ENCODE measurements at regions not wholly inside any gene's neighbourhood (a gene's known extent, or its start where the extent isn't known, plus 50 kb on each side); places are given as distances from the start of the nearest gene placed in this dataset.

DNA sequence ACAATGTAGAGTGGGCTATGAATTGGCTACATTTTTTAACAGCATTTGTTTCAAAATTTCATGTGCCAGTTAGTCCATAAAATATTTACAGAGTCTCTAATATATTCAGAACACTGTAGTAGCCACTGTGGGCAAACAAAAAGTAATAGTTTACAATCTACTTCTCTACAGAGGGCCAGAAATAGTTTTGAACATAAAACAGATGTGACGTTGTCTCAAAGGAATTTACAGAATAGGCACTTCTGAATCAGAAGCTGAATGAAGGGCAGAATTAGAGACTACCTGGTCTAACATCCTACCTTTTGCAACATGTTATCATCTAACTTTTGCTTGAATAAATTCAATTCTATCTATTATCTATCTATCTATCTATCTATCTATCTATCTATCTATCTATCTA, 811.9 kb upstream of the EPHA5 start:
- TF ChIP-seq SIN3A (IDR thresholded peaks at IDR 0.05; ENCODE audit: borderline replicate concordance, insufficient read depth, low read depth, low read length), result no peak
- TF ChIP-seq, protein P1, sequence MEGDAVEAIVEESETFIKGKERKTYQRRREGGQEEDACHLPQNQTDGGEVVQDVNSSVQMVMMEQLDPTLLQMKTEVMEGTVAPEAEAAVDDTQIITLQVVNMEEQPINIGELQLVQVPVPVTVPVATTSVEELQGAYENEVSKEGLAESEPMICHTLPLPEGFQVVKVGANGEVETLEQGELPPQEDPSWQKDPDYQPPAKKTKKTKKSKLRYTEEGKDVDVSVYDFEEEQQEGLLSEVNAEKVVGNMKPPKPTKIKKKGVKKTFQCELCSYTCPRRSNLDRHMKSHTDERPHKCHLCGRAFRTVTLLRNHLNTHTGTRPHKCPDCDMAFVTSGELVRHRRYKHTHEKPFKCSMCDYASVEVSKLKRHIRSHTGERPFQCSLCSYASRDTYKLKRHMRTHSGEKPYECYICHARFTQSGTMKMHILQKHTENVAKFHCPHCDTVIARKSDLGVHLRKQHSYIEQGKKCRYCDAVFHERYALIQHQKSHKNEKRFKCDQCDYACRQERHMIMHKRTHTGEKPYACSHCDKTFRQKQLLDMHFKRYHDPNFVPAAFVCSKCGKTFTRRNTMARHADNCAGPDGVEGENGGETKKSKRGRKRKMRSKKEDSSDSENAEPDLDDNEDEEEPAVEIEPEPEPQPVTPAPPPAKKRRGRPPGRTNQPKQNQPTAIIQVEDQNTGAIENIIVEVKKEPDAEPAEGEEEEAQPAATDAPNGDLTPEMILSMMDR (IDR thresholded peaks at IDR 0.05), result no peak
- no peak for TF ChIP-seq TCF7L2 (IDR thresholded peaks at IDR 0.05; ENCODE audit: low read depth, low read length)
- Histone ChIP-seq H3K4me1 (ENCODE audit: control insufficient read depth, insufficient read depth, low read length) (no peaks in the 10 kb centered on the region), H3K9me3 (ENCODE audit: control insufficient read depth, insufficient read depth, low read depth, low read length) (no peaks in the 10 kb centered on the region), H3K4me3 (ENCODE audit: low read depth in 2 of 2, low read length in 2 of 2) (no peak overlapping the region), H3K27ac (ENCODE audit: low read length) (no peak overlapping the region), H3K27me3 (ENCODE audit: control insufficient read depth, insufficient read depth, low read length) (no peaks in the 10 kb centered on the region), H3K36me3 (ENCODE audit: control insufficient read depth, insufficient read depth, low read length) (no peaks in the 10 kb centered on the region)
- ATAC-seq (no peak), DNase-seq (ENCODE audit: low read depth, low spot score) (no peak)
- intact Hi-C loops (cut with micrococcal nuclease; ENCODE audit: unreplicated experiment) (no loop called here), in situ Hi-C loops (cut with HindIII; ENCODE audit: low pct_unique_long_range_greater_than_20kb, low sequenced_read_pairs) (no loop called here)
- ChIA-PET POLR2A (no interaction called here), CTCF (no interaction called here)
- BruUV-seq (replicated peaks), result no TSS peak

DNA sequence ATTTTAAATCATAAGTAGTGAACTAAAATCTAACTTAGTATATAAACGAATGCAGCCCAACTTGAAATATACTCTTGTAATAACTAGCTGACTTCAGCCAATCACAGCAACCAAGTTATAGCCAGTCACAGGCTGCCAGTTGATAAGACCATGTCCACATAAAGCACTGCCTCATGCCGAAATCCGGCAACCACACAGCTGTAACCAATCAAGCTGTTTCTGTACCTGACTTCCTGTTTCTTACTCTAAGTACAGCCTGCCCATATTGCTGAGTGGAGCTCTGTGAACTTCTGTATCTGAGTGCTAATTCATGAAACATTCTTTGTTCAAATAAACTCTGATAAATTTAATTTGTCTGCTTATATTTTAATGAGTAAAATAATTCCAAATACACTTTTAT, 805.3 kb upstream of the EPHA5 start:
- CTCF ChIA-PET, result no interaction called here
- DNase-seq (ENCODE audit: low read depth, low spot score), result no peak
- no TSS peak for BruUV-seq (replicated peaks)

More for the DNA sequence above, 805.3 kb upstream of the EPHA5 start:
- Histone ChIP-seq H3K4me3 (ENCODE audit: low read depth in 2 of 2, low read length in 2 of 2) (no peak overlapping the region), H3K4me1 (ENCODE audit: control insufficient read depth, insufficient read depth, low read length) (no peaks in the 10 kb centered on the region), H3K27ac (ENCODE audit: low read length) (no peak overlapping the region), H3K36me3 (ENCODE audit: control insufficient read depth, insufficient read depth, low read length) (no peaks in the 10 kb centered on the region), H3K27me3 (ENCODE audit: control insufficient read depth, insufficient read depth, low read length) (no peaks in the 10 kb centered on the region), H3K9me3 (ENCODE audit: control insufficient read depth, insufficient read depth, low read depth, low read length) (no peaks in the 10 kb centered on the region)
- no peak for TF ChIP-seq TCF7L2 (IDR thresholded peaks at IDR 0.05; ENCODE audit: low read depth, low read length)
- TF ChIP-seq, protein P1 (IDR thresholded peaks at IDR 0.05), result no peak
- TF ChIP-seq SIN3A (IDR thresholded peaks at IDR 0.05; ENCODE audit: borderline replicate concordance, insufficient read depth, low read depth, low read length), result no peak
- TF ChIP-seq, protein P2, sequence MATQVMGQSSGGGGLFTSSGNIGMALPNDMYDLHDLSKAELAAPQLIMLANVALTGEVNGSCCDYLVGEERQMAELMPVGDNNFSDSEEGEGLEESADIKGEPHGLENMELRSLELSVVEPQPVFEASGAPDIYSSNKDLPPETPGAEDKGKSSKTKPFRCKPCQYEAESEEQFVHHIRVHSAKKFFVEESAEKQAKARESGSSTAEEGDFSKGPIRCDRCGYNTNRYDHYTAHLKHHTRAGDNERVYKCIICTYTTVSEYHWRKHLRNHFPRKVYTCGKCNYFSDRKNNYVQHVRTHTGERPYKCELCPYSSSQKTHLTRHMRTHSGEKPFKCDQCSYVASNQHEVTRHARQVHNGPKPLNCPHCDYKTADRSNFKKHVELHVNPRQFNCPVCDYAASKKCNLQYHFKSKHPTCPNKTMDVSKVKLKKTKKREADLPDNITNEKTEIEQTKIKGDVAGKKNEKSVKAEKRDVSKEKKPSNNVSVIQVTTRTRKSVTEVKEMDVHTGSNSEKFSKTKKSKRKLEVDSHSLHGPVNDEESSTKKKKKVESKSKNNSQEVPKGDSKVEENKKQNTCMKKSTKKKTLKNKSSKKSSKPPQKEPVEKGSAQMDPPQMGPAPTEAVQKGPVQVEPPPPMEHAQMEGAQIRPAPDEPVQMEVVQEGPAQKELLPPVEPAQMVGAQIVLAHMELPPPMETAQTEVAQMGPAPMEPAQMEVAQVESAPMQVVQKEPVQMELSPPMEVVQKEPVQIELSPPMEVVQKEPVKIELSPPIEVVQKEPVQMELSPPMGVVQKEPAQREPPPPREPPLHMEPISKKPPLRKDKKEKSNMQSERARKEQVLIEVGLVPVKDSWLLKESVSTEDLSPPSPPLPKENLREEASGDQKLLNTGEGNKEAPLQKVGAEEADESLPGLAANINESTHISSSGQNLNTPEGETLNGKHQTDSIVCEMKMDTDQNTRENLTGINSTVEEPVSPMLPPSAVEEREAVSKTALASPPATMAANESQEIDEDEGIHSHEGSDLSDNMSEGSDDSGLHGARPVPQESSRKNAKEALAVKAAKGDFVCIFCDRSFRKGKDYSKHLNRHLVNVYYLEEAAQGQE (IDR thresholded peaks at IDR 0.05; ENCODE audit: insufficient read depth in 1 of 2, low read depth in 2 of 2, low read length in 1 of 2), result no peak
- no peak for TF ChIP-seq POLR2AphosphoS5 (IDR thresholded peaks at IDR 0.05; ENCODE audit: low read depth, low read length)
- POLR2A ChIA-PET, result no interaction called here
- intact Hi-C loops (cut with micrococcal nuclease; ENCODE audit: unreplicated experiment), result no loop called here
- no peak for ATAC-seq
- in situ Hi-C loops (cut with HindIII; ENCODE audit: low pct_unique_long_range_greater_than_20kb, low sequenced_read_pairs), result no loop called here

Measured in Panc1 (cell line).